K562 (cell line): ENCODE measurements at regions not wholly inside any gene's neighbourhood (a gene's known extent, or its start where the extent isn't known, plus 50 kb on each side); places are given as distances from the start of the nearest gene placed in this dataset.
"Not testable (repeated sequence)": the region's sequence is repeated elsewhere in the genome, so short reads cannot be mapped to it uniquely, and the experiment has no call there.

Experiments
- ATAC-seq: fragments of 200-7000 bp; cut with Tn5 transposase; 3 replicates; pipeline ENCODE4 v1.9.1; 2020; ENCODE audit warnings: moderate library complexity
- BruUV-seq: library from RNA; stranded (reverse); fragments of 400-500 nt; replicated peaks from 2 replicates; lab custom pipeline; 2021; lab: Mats Ljungman, UMichigan
- CTCF ChIA-PET: fragments of 300-600 bp; formaldehyde crosslinking; extraction: SDS; loops from one replicate; lab custom pipeline; 2021; ENCODE audit warnings: low intra/inter-chr PET ratio; lab: Yijun Ruan, JAX
- POLR2A ChIA-PET: fragments of 300-600, 350-650 bp; sonication (Branson Sonifier 250); formaldehyde crosslinking; extraction: SDS; loops from one replicate; lab custom pipeline; 2021; ENCODE audit warnings: antibody characterized with exemption, inconsistent platforms; lab: Yijun Ruan, JAX
- DNase-seq, 4 experiments: peaks; one replicate each; pipeline versions ENCODE4 v3.0.0 to v3.0.0-alpha.2; 2011 to 2018; ENCODE audit warnings: low spot score in 3 of 4, mixed read lengths in 3 of 4; ENCODE audit errors: extremely low read depth in 1 of 4
- FAIRE-seq: peaks from 2 replicates; lab custom pipeline; 2011; peaks lifted over from hg19 to GRCh38; lab: Jason Lieb, UNC
- H2AFZ ChIP-seq: 2 replicates; pipeline ENCODE4 v1.6.0; 2011; ENCODE audit warnings: low read depth, low read length, control low read depth, inconsistent platforms
- H3K27ac ChIP-seq: fragments of 200-600 bp; 3 replicates; pipeline ENCODE4 v1.8.0; 2011; ENCODE audit warnings: low read depth, mild to moderate bottlenecking, control low read depth, inconsistent platforms, low read length, moderate library complexity, mixed read lengths; ENCODE audit errors: extremely low read depth
- H3K27me3 ChIP-seq, 2 experiments: fragments of 300-600 bp in 1 of 2; 2 replicates in 1 of 2; 3 replicates in 1 of 2; pipeline versions ENCODE4 v1.6.0 to v1.8.0; 2011; ENCODE audit warnings: inconsistent platforms in 2 of 2, low read length in 2 of 2, mild to moderate bottlenecking in 1 of 2, mixed read lengths in 1 of 2, moderate library complexity in 1 of 2; ENCODE audit not compliant: control insufficient read depth in 2 of 2, insufficient read depth in 2 of 2
- H3K36me3 ChIP-seq: fragments of 300-600 bp; 3 replicates; pipeline ENCODE4 v1.8.0; 2011; ENCODE audit warnings: mild to moderate bottlenecking, low read length, inconsistent platforms; ENCODE audit not compliant: control insufficient read depth, insufficient read depth
- H3K4me1 ChIP-seq, 2 experiments: fragments of 200-600 bp in 1 of 2; replicated peaks in 1 of 2; 2 replicates in 1 of 2; 3 replicates in 1 of 2; pipeline versions ENCODE4 v1.5.1 to v1.8.0; 2011; ENCODE audit warnings: inconsistent platforms in 2 of 2, low read length in 2 of 2, mild to moderate bottlenecking in 1 of 2, mixed read lengths in 1 of 2, moderate library complexity in 1 of 2; ENCODE audit not compliant: control insufficient read depth in 2 of 2, insufficient read depth in 2 of 2
- H3K4me2 ChIP-seq: 2 replicates; pipeline ENCODE4 v1.6.1; 2011; ENCODE audit warnings: low read length, control low read depth, inconsistent platforms, mixed read lengths; ENCODE audit not compliant: insufficient read depth
- H3K4me3 ChIP-seq: fragments of 200-600 bp; sonication (generic), shearing (Covaris generic); 2 replicates; pipeline ENCODE4 v1.5.1; 2016; ENCODE audit warnings: control low read depth, inconsistent platforms
- H3K79me2 ChIP-seq: fragments of 200-600 bp; 3 replicates; pipeline ENCODE4 v1.8.0; 2011; ENCODE audit warnings: low read length, inconsistent platforms; ENCODE audit not compliant: control insufficient read depth, insufficient read depth
- H3K9ac ChIP-seq, 2 experiments: 2 replicates each; pipeline versions ENCODE4 v1.6.0 to v1.6.1; 2011; ENCODE audit warnings: low read depth in 2 of 2, low read length in 2 of 2, control low read depth in 1 of 2, inconsistent platforms in 1 of 2, mild to moderate bottlenecking in 1 of 2, mixed read lengths in 1 of 2; ENCODE audit not compliant: insufficient read depth in 1 of 2
- H3K9me1 ChIP-seq: one replicate; pipeline ENCODE4 v1.6.0; 2011; ENCODE audit warnings: inconsistent platforms, mild to moderate bottlenecking, low read length, moderate library complexity; ENCODE audit not compliant: control insufficient read depth, insufficient read depth
- H3K9me3 ChIP-seq: replicated peaks from 2 replicates; pipeline ENCODE4 v1.5.1; 2011; ENCODE audit warnings: low read depth, low read length, inconsistent platforms; ENCODE audit not compliant: control insufficient read depth, insufficient read depth
- H4K20me1 ChIP-seq: replicated peaks from 2 replicates; pipeline ENCODE4 v1.6.1; 2011; ENCODE audit warnings: low read length, inconsistent platforms, mixed read lengths; ENCODE audit not compliant: control insufficient read depth, insufficient read depth
- ARHGAP35 ChIP-seq: fragments of 450-650 bp; IDR thresholded peaks from 2 replicates; pipeline ENCODE4 v1.6.1; 2018; ENCODE audit not compliant: partially characterized antibody
- CBX3 ChIP-seq, 2 experiments: IDR thresholded peaks; 1 replicate in 1 of 2; 2 replicates in 1 of 2; pipeline ENCODE4 v1.6.1; 2012; ENCODE audit warnings: inconsistent platforms in 2 of 2, low read length in 2 of 2, borderline replicate concordance in 1 of 2, control low read depth in 1 of 2
- FOXJ2 ChIP-seq: fragments of 200-800 bp; sonication (Bioruptor generic); IDR thresholded peaks from 2 replicates; pipeline ENCODE4 v1.6.1; 2016; ENCODE audit warnings: missing genetic modification characterization, missing compliant biosample characterization
- PHB ChIP-seq: fragments of 250-450 bp; sonication (Bioruptor Pico); IDR thresholded peaks from 2 replicates; pipeline ENCODE4 v1.5.0; 2021
- PKNOX1 ChIP-seq: fragments of 450-650 bp; IDR thresholded peaks from 2 replicates; pipeline ENCODE4 v1.6.1; 2016
- PML ChIP-seq: IDR thresholded peaks from 2 replicates; pipeline ENCODE4 v1.6.1; 2012; ENCODE audit warnings: low read length, inconsistent platforms
- ZNF324 ChIP-seq: fragments of 250-450 bp; sonication (Bioruptor Pico); IDR thresholded peaks from 2 replicates; pipeline ENCODE4 v1.4.0; 2020; ENCODE audit warnings: mild to moderate bottlenecking
- WGBS: fragments of 100-300 bp; shearing (Covaris generic); methylation state at CpG from one replicate; pipeline ENCODE4 v1.1.6; 2016; ENCODE audit warnings: low coverage, mixed read lengths; ENCODE audit not compliant: insufficient coverage; ENCODE audit errors: missing lambda C conversion rate; 5-methylcytosine and 5-hydroxymethylcytosine counted together
- in situ Hi-C: fragments of 300-500 bp; cut with MboI; formaldehyde crosslinking; loops from 4 replicates; pipeline ENCODE4 v1.15.0; 2018; ENCODE audit warnings: inconsistent platforms, mixed read lengths
- intact Hi-C: fragments of 100-400 bp; cut with micrococcal nuclease; formaldehyde crosslinking; loops from 2 replicates; pipeline ENCODE4 v1.14.2; 2022
- TF ChIP-seq, protein P1 (sequence below), 2 experiments: fragments of 450-650 bp; IDR thresholded peaks; 2 replicates each; pipeline ENCODE4 v1.6.1; 2018; ENCODE audit warnings: mild to moderate bottlenecking in 2 of 2, low read depth in 1 of 2; ENCODE audit not compliant: partially characterized antibody in 2 of 2
- TF ChIP-seq, protein P2 (sequence below), 2 experiments: fragments of 450-650 bp in 1 of 2; sonication (generic) in 1 of 2; formaldehyde crosslinking; conservative IDR thresholded peaks; 2 replicates each; pipeline versions ENCODE4 v1.4.0 to v1.8.1; 2020 to 2022; ENCODE audit warnings: mild to moderate bottlenecking in 1 of 2, missing genetic modification reagents in 1 of 2

- TF ChIP-seq, protein P1, sequence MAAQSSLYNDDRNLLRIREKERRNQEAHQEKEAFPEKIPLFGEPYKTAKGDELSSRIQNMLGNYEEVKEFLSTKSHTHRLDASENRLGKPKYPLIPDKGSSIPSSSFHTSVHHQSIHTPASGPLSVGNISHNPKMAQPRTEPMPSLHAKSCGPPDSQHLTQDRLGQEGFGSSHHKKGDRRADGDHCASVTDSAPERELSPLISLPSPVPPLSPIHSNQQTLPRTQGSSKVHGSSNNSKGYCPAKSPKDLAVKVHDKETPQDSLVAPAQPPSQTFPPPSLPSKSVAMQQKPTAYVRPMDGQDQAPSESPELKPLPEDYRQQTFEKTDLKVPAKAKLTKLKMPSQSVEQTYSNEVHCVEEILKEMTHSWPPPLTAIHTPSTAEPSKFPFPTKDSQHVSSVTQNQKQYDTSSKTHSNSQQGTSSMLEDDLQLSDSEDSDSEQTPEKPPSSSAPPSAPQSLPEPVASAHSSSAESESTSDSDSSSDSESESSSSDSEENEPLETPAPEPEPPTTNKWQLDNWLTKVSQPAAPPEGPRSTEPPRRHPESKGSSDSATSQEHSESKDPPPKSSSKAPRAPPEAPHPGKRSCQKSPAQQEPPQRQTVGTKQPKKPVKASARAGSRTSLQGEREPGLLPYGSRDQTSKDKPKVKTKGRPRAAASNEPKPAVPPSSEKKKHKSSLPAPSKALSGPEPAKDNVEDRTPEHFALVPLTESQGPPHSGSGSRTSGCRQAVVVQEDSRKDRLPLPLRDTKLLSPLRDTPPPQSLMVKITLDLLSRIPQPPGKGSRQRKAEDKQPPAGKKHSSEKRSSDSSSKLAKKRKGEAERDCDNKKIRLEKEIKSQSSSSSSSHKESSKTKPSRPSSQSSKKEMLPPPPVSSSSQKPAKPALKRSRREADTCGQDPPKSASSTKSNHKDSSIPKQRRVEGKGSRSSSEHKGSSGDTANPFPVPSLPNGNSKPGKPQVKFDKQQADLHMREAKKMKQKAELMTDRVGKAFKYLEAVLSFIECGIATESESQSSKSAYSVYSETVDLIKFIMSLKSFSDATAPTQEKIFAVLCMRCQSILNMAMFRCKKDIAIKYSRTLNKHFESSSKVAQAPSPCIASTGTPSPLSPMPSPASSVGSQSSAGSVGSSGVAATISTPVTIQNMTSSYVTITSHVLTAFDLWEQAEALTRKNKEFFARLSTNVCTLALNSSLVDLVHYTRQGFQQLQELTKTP (IDR thresholded peaks at IDR 0.05; ENCODE audit: low read depth in 1 of 2, partially characterized antibody in 2 of 2): peak in 1 of 2 experiments; percentile 98
- H4K20me1 ChIP-seq, H3K79me2 ChIP-seq, H2AFZ ChIP-seq, in situ Hi-C loops, H3K27ac ChIP-seq, BruUV-seq, H3K4me1 ChIP-seq, H3K9ac ChIP-seq, H3K9me3 ChIP-seq, H3K9me1 ChIP-seq, FAIRE-seq, DNase-seq, H3K27me3 ChIP-seq, CTCF ChIA-PET, H3K4me3 ChIP-seq, POLR2A ChIA-PET, ATAC-seq, H3K4me2 ChIP-seq, intact Hi-C loops, H3K36me3 ChIP-seq: not testable (repeated sequence)
- 50% methylated on average over 1 of the region's 2 CpGs for WGBS
Observed at GRCh38 chr11:16574889-16575288, 163.6 kb upstream of the C11orf58 start.

DNA sequence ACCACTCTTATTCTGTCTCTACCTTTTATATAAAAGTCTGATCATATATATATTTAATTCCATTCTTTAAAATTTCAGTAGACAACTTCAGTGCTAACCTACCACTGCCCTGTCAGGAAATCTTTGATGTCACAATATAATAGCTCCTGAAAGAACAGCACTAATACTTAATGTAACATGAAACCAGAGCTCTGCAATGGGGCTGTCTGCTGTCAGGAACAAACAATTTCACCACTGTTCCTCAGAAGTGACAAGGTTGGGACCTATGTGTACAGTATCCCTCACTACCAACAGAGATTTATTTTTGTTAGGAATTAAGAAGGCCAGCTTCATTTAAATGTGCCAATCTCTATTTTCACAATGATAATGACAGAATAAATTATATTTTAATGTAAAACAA is 165.5 kb upstream of the C11orf58 start:
- Histone ChIP-seq H3K27ac (no peak overlapping the region), H3K27me3 (no peaks in the 10 kb centered on the region), H2AFZ (0 out of 2 replicates have a peak overlapping the region, but pooled peaks have one; percentile 4), H3K36me3 (no peaks in the 10 kb centered on the region), H3K9me3 (no peaks in the 10 kb centered on the region)
- no TSS peak for BruUV-seq
- intact Hi-C loops: no loop called here
- POLR2A ChIA-PET: no interaction called here
- in situ Hi-C loops: no loop called here
- no peak for TF ChIP-seq PML
- no peak for TF ChIP-seq CBX3 (IDR thresholded peaks at IDR 0.05; ENCODE audit: borderline replicate concordance in 1 of 2, low read length in 2 of 2)
- TF ChIP-seq ARHGAP35: no peak
- no peak for TF ChIP-seq PHB
- TF ChIP-seq PKNOX1: no peak
- no peak for TF ChIP-seq FOXJ2 (tag)
- TF ChIP-seq ZNF324 (CRISPR knock-in tag): no peak
- TF ChIP-seq, protein P2, sequence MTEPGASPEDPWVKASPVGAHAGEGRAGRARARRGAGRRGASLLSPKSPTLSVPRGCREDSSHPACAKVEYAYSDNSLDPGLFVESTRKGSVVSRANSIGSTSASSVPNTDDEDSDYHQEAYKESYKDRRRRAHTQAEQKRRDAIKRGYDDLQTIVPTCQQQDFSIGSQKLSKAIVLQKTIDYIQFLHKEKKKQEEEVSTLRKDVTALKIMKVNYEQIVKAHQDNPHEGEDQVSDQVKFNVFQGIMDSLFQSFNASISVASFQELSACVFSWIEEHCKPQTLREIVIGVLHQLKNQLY (CRISPR knock-in tag; conservative IDR thresholded peaks at IDR 0.05): no peak
- TF ChIP-seq, all 486 proteins: peak for 0
- FAIRE-seq (no peak), DNase-seq (no peak), ATAC-seq (no peak)
- Histone ChIP-seq H3K4me1 (no peaks in the 10 kb centered on the region; a peak in 1 of 5 replicates), H3K4me3 (no peak overlapping the region), H3K4me2 (no peak overlapping the region), H4K20me1 (no peaks in the 10 kb centered on the region), H3K9ac (no peak overlapping the region), H3K79me2 (no peaks in the 10 kb centered on the region), H3K9me1 (no peaks in the 10 kb centered on the region)
- CTCF ChIA-PET: no interaction called here
